ENCODE measurements at regions not wholly inside any gene's neighbourhood (a gene's known extent, or its start where the extent isn't known, plus 50 kb on each side); places are given as distances from the start of the nearest gene placed in this dataset.

- Histone ChIP-seq H3K4me1 (ENCODE audit: control insufficient read depth in 1 of 2, insufficient read depth in 2 of 2, low read length in 2 of 2) (no peaks in the 10 kb centered on the region), H3K4me3 (ENCODE audit: low read depth in 1 of 2, low read length in 2 of 2) (no peak overlapping the region), H3K27ac (ENCODE audit: low read length) (no peak overlapping the region), H3K36me3 (ENCODE audit: control insufficient read depth in 1 of 2, insufficient read depth in 2 of 2, low read length in 2 of 2) (no peaks in the 10 kb centered on the region), H3K9me3 (ENCODE audit: control insufficient read depth in 1 of 2, low read length in 2 of 2) (no peaks in the 10 kb centered on the region), H3K27me3 (ENCODE audit: low read depth, low read length) (no peaks in the 10 kb centered on the region)
These were observed 665.0 kb upstream of the RIOK2 start for GRCh38 chr5:97847920-97848631.

GRCh38 chr5:97851036-97851435 is 668.0 kb upstream of the RIOK2 start:
- Histone ChIP-seq H3K4me3 (ENCODE audit: low read depth in 1 of 2, low read length in 2 of 2) (no peak overlapping the region), H3K27me3 (ENCODE audit: low read depth, low read length) (no peaks in the 10 kb centered on the region), H3K36me3 (ENCODE audit: control insufficient read depth in 1 of 2, insufficient read depth in 2 of 2, low read length in 2 of 2) (no peaks in the 10 kb centered on the region), H3K9me3 (ENCODE audit: control insufficient read depth in 1 of 2, low read length in 2 of 2) (no peaks in the 10 kb centered on the region), H3K27ac (ENCODE audit: low read length) (no peak overlapping the region), H3K4me1 (ENCODE audit: control insufficient read depth in 1 of 2, insufficient read depth in 2 of 2, low read length in 2 of 2) (no peaks in the 10 kb centered on the region)

DNA sequence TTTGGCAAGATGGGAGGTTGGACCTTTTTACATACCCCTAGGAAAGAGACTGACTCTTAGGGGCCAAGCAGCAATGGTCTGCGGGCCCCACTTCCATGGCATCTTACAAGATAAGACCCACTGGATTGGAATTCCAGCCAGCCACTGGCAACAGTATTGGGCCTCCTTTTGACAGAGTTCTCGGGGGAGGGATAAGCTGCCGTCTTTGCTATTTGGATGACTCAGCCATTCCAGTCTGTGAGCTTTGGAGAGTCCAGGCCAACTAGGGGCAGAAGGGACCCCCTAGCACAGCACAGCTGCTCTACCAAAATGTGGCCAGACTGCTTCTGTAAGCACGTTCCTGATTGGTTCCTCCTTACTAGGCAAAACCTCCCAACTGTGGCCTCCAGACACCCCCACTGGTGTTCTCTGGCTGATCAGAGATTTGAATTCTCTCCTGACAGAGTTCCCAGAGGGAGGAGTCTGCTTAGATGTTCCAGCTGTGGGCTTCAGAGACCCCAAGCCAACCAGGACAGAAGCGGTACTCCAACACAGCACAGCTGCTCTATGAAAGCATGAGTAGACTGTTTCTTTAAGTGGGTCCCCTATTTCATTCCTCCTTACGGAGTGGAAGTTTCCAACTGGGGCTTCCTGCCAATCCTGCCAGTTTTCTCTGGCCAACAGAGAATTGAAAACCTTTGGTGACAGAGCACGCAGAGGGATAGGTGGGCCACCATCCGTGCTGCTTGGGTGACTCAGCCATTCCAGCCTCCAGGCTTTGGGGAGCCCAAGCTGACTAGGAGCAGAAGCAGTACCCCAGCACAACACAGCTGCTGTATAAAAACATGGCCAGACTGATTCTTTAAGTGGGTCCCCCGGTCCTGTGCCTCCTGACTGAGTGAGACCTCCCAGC is 672.1 kb upstream of the RIOK2 start:
- peaks cover 0 to 8% of the 10 kb centered on the region in 2 donors for H3K9me3 ChIP-seq (ENCODE audit: control insufficient read depth in 1 of 2, low read length in 2 of 2)
- H3K4me3 ChIP-seq (ENCODE audit: low read depth in 1 of 2, low read length in 2 of 2), result no peak overlapping the region
- H3K27me3 ChIP-seq (ENCODE audit: low read depth, low read length), result no peaks in the 10 kb centered on the region
- H3K36me3 ChIP-seq (ENCODE audit: control insufficient read depth in 1 of 2, insufficient read depth in 2 of 2, low read length in 2 of 2), result no peaks in the 10 kb centered on the region
- H3K4me1 ChIP-seq (ENCODE audit: control insufficient read depth in 1 of 2, insufficient read depth in 2 of 2, low read length in 2 of 2), result no peaks in the 10 kb centered on the region
- H3K27ac ChIP-seq (ENCODE audit: low read length), result no peak overlapping the region

DNA sequence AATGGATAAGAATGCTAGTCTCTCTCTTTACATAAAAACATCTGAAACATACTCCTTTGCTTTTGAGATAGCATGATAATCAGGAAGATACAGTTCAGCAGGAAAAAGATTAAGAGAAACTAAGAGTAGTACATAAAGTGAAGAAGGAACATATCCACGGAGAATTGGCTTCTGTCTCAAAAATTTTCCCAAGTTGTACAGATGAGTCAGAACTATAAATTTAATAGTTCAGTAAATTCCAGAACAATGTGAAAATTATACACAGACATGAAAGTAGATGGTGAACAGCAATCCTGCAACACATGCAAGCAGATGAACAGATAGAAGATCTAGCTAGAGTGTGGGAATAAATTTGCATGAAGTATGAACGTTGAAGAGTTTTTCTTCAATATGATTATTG is 691.4 kb upstream of the RIOK2 start:
- Histone ChIP-seq H3K4me1 (ENCODE audit: control insufficient read depth in 1 of 2, insufficient read depth in 2 of 2, low read length in 2 of 2) (no peaks in the 10 kb centered on the region), H3K36me3 (ENCODE audit: control insufficient read depth in 1 of 2, insufficient read depth in 2 of 2, low read length in 2 of 2) (no peaks in the 10 kb centered on the region), H3K27me3 (ENCODE audit: low read depth, low read length) (no peaks in the 10 kb centered on the region), H3K9me3 (ENCODE audit: control insufficient read depth in 1 of 2, low read length in 2 of 2) (no peaks in the 10 kb centered on the region), H3K4me3 (ENCODE audit: low read depth in 1 of 2, low read length in 2 of 2) (no peak overlapping the region), H3K27ac (ENCODE audit: low read length) (no peak overlapping the region)

DNA sequence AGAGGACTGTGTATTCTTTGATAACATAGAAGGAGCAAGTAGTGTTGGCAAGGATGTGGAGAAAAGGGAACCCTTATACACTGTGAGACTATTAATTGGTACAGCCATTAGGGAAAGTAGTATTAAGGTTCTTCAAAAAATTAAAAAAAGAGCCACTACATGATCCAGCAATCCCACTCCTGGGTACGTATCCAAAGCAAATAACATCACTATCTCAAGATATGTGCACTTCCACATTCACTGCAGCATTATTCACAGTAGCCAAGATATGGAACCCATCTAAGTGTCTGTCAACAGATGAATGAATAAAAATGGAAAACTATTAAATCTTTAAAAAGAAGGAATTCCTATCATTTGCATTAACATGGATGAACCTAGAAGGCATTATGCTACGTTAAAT is 693.2 kb upstream of the RIOK2 start:
- no peaks in the 10 kb centered on the region for H3K4me1 ChIP-seq (ENCODE audit: control insufficient read depth in 1 of 2, insufficient read depth in 2 of 2, low read length in 2 of 2)
- no peaks in the 10 kb centered on the region for H3K36me3 ChIP-seq (ENCODE audit: control insufficient read depth in 1 of 2, insufficient read depth in 2 of 2, low read length in 2 of 2)
- H3K27ac ChIP-seq (ENCODE audit: low read length), result no peak overlapping the region
- H3K27me3 ChIP-seq (ENCODE audit: low read depth, low read length), result no peaks in the 10 kb centered on the region
- no peak overlapping the region for H3K4me3 ChIP-seq (ENCODE audit: low read depth in 1 of 2, low read length in 2 of 2)
- H3K9me3 ChIP-seq (ENCODE audit: control insufficient read depth in 1 of 2, low read length in 2 of 2), result no peaks in the 10 kb centered on the region

DNA sequence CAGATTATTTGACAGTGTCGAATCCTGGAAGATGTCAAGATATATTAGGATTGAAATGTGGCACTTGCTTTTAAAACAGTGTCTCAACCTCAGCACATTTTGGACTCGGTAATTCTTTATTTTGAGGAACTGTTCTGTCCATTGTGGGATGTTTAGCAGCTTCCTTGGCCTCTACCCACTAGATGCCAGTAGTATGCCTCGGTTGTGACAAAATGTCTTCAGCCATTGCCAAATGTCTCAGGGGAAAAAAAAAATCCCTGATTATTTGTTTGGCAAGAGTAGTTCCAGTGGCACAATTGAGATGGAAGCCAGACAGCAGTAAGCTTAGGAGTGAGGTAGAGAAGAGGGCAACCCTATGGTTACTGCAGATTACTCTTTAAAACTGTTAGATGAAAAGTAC is 694.5 kb upstream of the RIOK2 start:
- H3K27ac ChIP-seq (ENCODE audit: low read length), result no peak overlapping the region
- H3K27me3 ChIP-seq (ENCODE audit: low read depth, low read length), result no peaks in the 10 kb centered on the region
- H3K4me1 ChIP-seq (ENCODE audit: control insufficient read depth in 1 of 2, insufficient read depth in 2 of 2, low read length in 2 of 2), result no peaks in the 10 kb centered on the region
- H3K36me3 ChIP-seq (ENCODE audit: control insufficient read depth in 1 of 2, insufficient read depth in 2 of 2, low read length in 2 of 2), result no peaks in the 10 kb centered on the region
- H3K9me3 ChIP-seq (ENCODE audit: control insufficient read depth in 1 of 2, low read length in 2 of 2), result no peaks in the 10 kb centered on the region
- no peak overlapping the region for H3K4me3 ChIP-seq (ENCODE audit: low read depth in 1 of 2, low read length in 2 of 2)

- H3K27me3 ChIP-seq (ENCODE audit: low read depth, low read length), result no peaks in the 10 kb centered on the region
- H3K9me3 ChIP-seq (ENCODE audit: control insufficient read depth in 1 of 2, low read length in 2 of 2), result peaks cover 0 to 4% of the 10 kb centered on the region in 2 donors
- no peaks in the 10 kb centered on the region for H3K36me3 ChIP-seq (ENCODE audit: control insufficient read depth in 1 of 2, insufficient read depth in 2 of 2, low read length in 2 of 2)
- H3K4me1 ChIP-seq (ENCODE audit: control insufficient read depth in 1 of 2, insufficient read depth in 2 of 2, low read length in 2 of 2), result no peaks in the 10 kb centered on the region
- H3K4me3 ChIP-seq (ENCODE audit: low read depth in 1 of 2, low read length in 2 of 2), result no peak overlapping the region
- H3K27ac ChIP-seq (ENCODE audit: low read length), result no peak overlapping the region
These were observed 705.4 kb upstream of the RIOK2 start for GRCh38 chr5:97888439-97888838.

DNA sequence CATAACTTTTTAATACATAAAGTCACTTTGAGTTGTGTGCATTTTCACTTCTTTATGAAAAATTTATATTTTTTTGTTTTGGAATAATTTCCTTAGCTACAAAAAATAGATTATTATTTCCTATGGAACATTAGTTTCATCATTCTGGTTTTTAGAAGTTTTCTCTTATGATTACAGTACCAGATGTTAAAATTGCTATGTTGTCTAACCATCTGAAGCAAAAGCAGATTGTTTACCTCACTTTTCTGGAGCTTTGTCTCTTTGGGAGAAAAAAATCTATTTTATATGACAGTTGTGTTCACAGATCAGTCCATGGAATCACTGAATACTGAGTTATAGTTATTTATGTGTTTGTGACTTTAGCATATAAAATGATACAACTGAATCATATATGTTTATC is 708.9 kb upstream of the RIOK2 start:
- Histone ChIP-seq H3K4me1 (ENCODE audit: control insufficient read depth in 1 of 2, insufficient read depth in 2 of 2, low read length in 2 of 2) (no peaks in the 10 kb centered on the region), H3K9me3 (ENCODE audit: control insufficient read depth in 1 of 2, low read length in 2 of 2) (no peaks in the 10 kb centered on the region), H3K27me3 (ENCODE audit: low read depth, low read length) (no peaks in the 10 kb centered on the region), H3K36me3 (ENCODE audit: control insufficient read depth in 1 of 2, insufficient read depth in 2 of 2, low read length in 2 of 2) (no peaks in the 10 kb centered on the region), H3K4me3 (ENCODE audit: low read depth in 1 of 2, low read length in 2 of 2) (no peak overlapping the region), H3K27ac (ENCODE audit: low read length) (no peak overlapping the region)

- H3K4me3 ChIP-seq (ENCODE audit: low read depth in 1 of 2, low read length in 2 of 2), result no peak overlapping the region
- H3K36me3 ChIP-seq (ENCODE audit: control insufficient read depth in 1 of 2, insufficient read depth in 2 of 2, low read length in 2 of 2), result no peaks in the 10 kb centered on the region
These were observed 720.7 kb upstream of the RIOK2 start for GRCh38 chr5:97903742-97904141.

DNA sequence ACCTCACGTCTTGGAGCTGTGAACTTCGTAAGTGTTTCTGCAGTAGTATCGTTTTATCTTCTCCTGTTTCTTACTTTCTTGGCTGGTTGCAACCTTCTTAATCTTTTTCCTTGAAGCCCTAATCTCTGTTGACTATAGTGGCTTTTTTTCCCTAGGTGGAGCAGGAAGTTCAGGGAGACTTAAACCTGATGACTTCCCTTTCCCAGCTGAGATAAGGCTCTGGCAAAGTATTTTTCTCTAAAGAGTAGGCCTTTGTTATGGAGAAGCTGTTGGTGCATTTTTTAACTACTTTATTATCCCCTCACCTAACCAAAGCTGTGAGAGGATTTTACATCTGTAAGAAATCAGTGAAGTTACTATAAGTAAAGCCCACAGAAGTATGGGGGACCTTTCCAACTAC is 723.1 kb upstream of the RIOK2 start:
- no peaks in the 10 kb centered on the region for H3K27me3 ChIP-seq (ENCODE audit: low read depth, low read length)
- H3K4me3 ChIP-seq (ENCODE audit: low read depth in 1 of 2, low read length in 2 of 2), result no peak overlapping the region
- no peak overlapping the region for H3K27ac ChIP-seq (ENCODE audit: low read length)
- H3K36me3 ChIP-seq (ENCODE audit: control insufficient read depth in 1 of 2, insufficient read depth in 2 of 2, low read length in 2 of 2), result no peaks in the 10 kb centered on the region
- H3K4me1 ChIP-seq (ENCODE audit: control insufficient read depth in 1 of 2, insufficient read depth in 2 of 2, low read length in 2 of 2), result no peaks in the 10 kb centered on the region
- H3K9me3 ChIP-seq (ENCODE audit: control insufficient read depth in 1 of 2, low read length in 2 of 2), result peaks cover 8 to 9% of the 10 kb centered on the region in 2 donors

More at GRCh38 chr5:97903742-97904141, 720.7 kb upstream of the RIOK2 start:
- Histone ChIP-seq H3K4me1 (ENCODE audit: control insufficient read depth in 1 of 2, insufficient read depth in 2 of 2, low read length in 2 of 2) (no peaks in the 10 kb centered on the region), H3K9me3 (ENCODE audit: control insufficient read depth in 1 of 2, low read length in 2 of 2) (peaks cover 8 to 9% of the 10 kb centered on the region in 2 donors), H3K27me3 (ENCODE audit: low read depth, low read length) (no peaks in the 10 kb centered on the region), H3K27ac (ENCODE audit: low read length) (no peak overlapping the region)

DNA sequence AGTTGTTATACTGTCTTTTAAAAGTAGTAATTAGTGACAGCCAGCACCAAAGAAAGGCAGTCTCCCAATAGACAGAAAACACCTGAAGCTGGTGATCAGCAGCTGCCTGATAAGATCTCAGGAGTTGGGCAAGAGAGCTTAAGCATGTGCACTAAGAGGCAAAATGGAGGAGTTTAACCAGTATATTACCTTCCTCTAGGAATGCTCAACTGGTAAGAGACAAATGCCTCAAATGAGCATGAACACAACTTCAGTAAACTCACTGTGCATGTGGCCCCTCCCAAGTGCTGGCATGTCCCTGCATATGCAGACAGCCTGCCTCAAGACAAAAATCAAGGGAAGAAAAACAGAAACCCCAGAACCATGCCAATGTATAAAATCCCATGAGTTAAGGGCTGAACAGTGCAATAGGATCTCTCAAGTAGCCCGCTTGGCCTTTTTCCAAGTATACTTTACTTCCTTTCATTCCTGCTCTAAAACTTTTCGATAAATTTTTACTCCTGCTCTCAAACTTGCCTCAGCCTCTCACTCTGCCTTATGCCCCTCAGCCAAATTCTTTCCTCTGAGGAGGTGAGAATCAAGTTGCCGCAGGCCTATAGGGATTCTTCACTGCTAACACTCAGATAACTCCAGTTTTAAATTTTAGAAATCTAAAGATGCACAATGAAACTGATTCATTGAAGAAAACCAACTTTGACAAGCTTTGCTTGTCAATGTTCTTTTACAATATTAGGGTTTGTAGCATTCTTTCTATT is 724.8 kb upstream of the RIOK2 start:
- H3K27me3 ChIP-seq (ENCODE audit: low read depth, low read length), result no peaks in the 10 kb centered on the region
- no peak overlapping the region for H3K27ac ChIP-seq (ENCODE audit: low read length)
- no peaks in the 10 kb centered on the region for H3K36me3 ChIP-seq (ENCODE audit: control insufficient read depth in 1 of 2, insufficient read depth in 2 of 2, low read length in 2 of 2)
- peaks cover 8 to 9% of the 10 kb centered on the region in 2 donors for H3K9me3 ChIP-seq (ENCODE audit: control insufficient read depth in 1 of 2, low read length in 2 of 2)
- H3K4me1 ChIP-seq (ENCODE audit: control insufficient read depth in 1 of 2, insufficient read depth in 2 of 2, low read length in 2 of 2), result no peaks in the 10 kb centered on the region
- H3K4me3 ChIP-seq (ENCODE audit: low read depth in 1 of 2, low read length in 2 of 2), result no peak overlapping the region
